Muscle layer of colon (tissue), 2 donors: ENCODE measurements at regions not wholly inside any gene's neighbourhood (a gene's known extent, or its start where the extent isn't known, plus 50 kb on each side); places are given as distances from the start of the nearest gene placed in this dataset.
A peak's percentile ranks its signal among the peaks of the same experiment; 100 is the strongest.

Experiments used
- H3K27ac ChIP-seq: one replicate; pipeline ENCODE4 v1.7.0; 2013; ENCODE audit warnings: low read depth, mild to moderate bottlenecking, low read length, moderate library complexity
- H3K27me3 ChIP-seq, 2 donors: one replicate each; pipeline ENCODE4 v1.7.0; 2013; ENCODE audit warnings: low read length in 2 of 2, mild to moderate bottlenecking in 2 of 2; ENCODE audit not compliant: insufficient read depth in 2 of 2, control insufficient read depth in 1 of 2
- H3K36me3 ChIP-seq: one replicate; pipeline ENCODE4 v1.7.0; 2013; ENCODE audit warnings: mild to moderate bottlenecking, low read length; ENCODE audit not compliant: insufficient read depth
- H3K4me1 ChIP-seq: one replicate; pipeline ENCODE4 v1.7.0; 2013; ENCODE audit warnings: mild to moderate bottlenecking, low read length; ENCODE audit not compliant: insufficient read depth
- H3K4me3 ChIP-seq, 2 donors: one replicate each; pipeline ENCODE4 v1.7.0; 2013; ENCODE audit warnings: low read length in 2 of 2, low read depth in 1 of 2, mild to moderate bottlenecking in 1 of 2, moderate library complexity in 1 of 2
- H3K9ac ChIP-seq: one replicate; pipeline ENCODE4 v1.7.0; 2013; ENCODE audit warnings: low read length
- H3K9me3 ChIP-seq: one replicate; pipeline ENCODE4 v1.7.0; 2013; ENCODE audit warnings: mild to moderate bottlenecking, low read length
- donor health status: abdominal sarcoma.
- donor health status: Adenocarcinoma of cecum.

- H3K9ac ChIP-seq, result no peak overlapping the region
- no peaks in the 10 kb centered on the region for H3K9me3 ChIP-seq
- H3K27me3 ChIP-seq, result no peaks in the 10 kb centered on the region
- H3K36me3 ChIP-seq, result no peaks in the 10 kb centered on the region
- no peak overlapping the region for H3K4me3 ChIP-seq
- H3K27ac ChIP-seq, result no peak overlapping the region
- H3K4me1 ChIP-seq, result no peaks in the 10 kb centered on the region
Measured at GRCh38 chr11:91955206-91955605, 269.4 kb upstream of the FAT3 start.

GRCh38 chr11:91952056-91952455 is 272.6 kb upstream of the FAT3 start:
- no peaks in the 10 kb centered on the region for H3K9me3 ChIP-seq
- H3K27me3 ChIP-seq, result no peaks in the 10 kb centered on the region
- H3K9ac ChIP-seq, result no peak overlapping the region
- peaks cover 11% of the 10 kb centered on the region for H3K4me1 ChIP-seq
- H3K36me3 ChIP-seq, result no peaks in the 10 kb centered on the region
- H3K27ac ChIP-seq, result no peak overlapping the region
- H3K4me3 ChIP-seq, result no peak overlapping the region

GRCh38 chr11:91947215-91947820 is 277.3 kb upstream of the FAT3 start:
- H3K36me3 ChIP-seq, result no peaks in the 10 kb centered on the region
- H3K27ac ChIP-seq, result no peak overlapping the region
- H3K27me3 ChIP-seq, result no peaks in the 10 kb centered on the region
- no peak overlapping the region for H3K4me3 ChIP-seq
- no peaks in the 10 kb centered on the region for H3K9me3 ChIP-seq
- no peak overlapping the region for H3K9ac ChIP-seq
- peaks cover 15% of the 10 kb centered on the region for H3K4me1 ChIP-seq

- Histone ChIP-seq H3K9me3 (no peaks in the 10 kb centered on the region), H3K36me3 (no peaks in the 10 kb centered on the region), H3K4me1 (peaks cover 15% of the 10 kb centered on the region), H3K27me3 (no peaks in the 10 kb centered on the region), H3K4me3 (no peak overlapping the region), H3K27ac (no peak overlapping the region), H3K9ac (no peak overlapping the region)
Measured at GRCh38 chr11:91946397-91946951, 278.1 kb upstream of the FAT3 start.

DNA sequence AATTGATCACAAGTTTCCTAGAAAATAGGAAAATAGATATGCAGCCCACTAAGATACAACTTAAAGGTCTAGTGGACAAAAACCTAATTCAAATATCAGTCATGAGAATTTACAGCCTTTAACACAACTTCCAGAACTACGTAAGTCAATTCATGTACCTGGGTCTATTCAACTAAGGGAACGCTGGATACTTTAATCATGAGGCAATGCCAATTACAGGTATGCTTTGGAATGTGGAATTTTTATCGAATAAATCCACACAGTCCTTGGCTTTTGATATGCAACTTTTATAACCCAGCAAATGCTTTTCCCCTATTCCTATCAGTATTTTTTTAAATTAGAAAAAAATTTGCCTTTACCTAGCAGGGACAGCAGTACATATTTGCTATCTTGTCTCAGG is 289.5 kb upstream of the FAT3 start:
- no peak overlapping the region for H3K4me3 ChIP-seq
- no peak overlapping the region for H3K27ac ChIP-seq
- no peaks in the 10 kb centered on the region for H3K36me3 ChIP-seq
- H3K4me1 ChIP-seq, result peaks cover 10% of the 10 kb centered on the region
- no peaks in the 10 kb centered on the region for H3K27me3 ChIP-seq
- H3K9me3 ChIP-seq, result no peaks in the 10 kb centered on the region
- no peak overlapping the region for H3K9ac ChIP-seq

DNA sequence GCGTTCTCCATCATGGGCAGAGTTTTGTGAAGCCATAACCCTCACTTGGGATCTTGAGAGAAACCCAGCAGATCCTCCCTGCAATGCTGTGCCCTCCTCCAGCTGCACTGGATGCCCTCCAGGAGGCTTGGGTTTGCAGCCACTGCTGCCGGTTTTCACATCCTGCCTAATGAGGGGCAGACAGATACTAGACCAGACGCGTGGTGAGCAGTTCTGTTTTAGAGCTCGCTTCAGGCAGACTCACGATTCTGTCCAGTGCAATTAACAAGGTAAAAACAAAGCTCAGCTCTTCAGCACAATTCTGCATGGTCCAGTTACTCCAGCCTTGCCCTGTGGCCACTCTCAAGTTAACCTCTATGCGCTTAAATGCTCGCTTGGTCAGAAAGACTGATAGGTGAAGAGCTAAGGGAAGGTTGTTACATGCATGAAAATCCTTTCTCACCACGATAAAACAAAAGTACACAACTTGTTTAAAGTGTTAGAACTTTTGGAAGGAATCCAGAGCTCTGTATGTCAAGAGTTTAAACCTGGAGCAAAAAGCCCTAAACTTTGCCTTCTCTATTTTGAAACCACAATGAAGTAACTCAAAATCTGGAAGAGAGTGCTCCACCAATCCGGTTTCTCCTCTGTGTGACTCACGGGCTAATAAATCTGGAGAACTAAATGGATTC is 292.3 kb upstream of the FAT3 start:
- Histone ChIP-seq H3K9me3 (no peaks in the 10 kb centered on the region), H3K36me3 (no peaks in the 10 kb centered on the region), H3K27ac (no peak overlapping the region), H3K4me1 (peaks cover 15% of the 10 kb centered on the region), H3K27me3 (no peaks in the 10 kb centered on the region), H3K9ac (no peak overlapping the region), H3K4me3 (peak overlapping the region in 1 of 2 donors; percentile 32)

GRCh38 chr11:91927448-91927847 is 297.2 kb upstream of the FAT3 start:
- Histone ChIP-seq H3K4me1 (peaks cover 21% of the 10 kb centered on the region), H3K36me3 (no peaks in the 10 kb centered on the region), H3K27me3 (no peaks in the 10 kb centered on the region), H3K27ac (peak overlapping the region; percentile 59), H3K9me3 (no peaks in the 10 kb centered on the region), H3K4me3 (no peak overlapping the region), H3K9ac (no peak overlapping the region)

DNA sequence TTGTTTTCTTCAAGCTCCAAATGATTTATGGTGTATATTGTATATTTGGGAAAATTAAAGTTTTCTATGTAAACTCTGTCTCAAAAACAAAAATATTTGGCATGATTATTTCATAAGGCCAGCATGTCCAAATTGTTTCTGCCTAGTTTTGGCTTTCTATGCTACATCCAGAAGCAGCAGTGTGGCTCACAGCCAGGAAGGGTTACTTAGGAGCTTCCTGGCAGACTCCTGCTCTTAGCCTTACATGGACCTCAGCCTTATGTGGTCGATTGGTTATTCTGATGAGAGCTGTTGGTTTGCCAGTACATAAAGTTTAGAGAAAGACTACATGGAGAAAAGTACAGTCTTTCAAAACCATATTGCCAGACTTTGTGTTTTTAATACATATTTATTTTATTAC is 297.7 kb upstream of the FAT3 start:
- Histone ChIP-seq H3K9ac (no peak overlapping the region), H3K4me3 (no peak overlapping the region), H3K4me1 (peaks cover 16% of the 10 kb centered on the region), H3K27ac (peak overlapping the region; percentile 59), H3K36me3 (no peaks in the 10 kb centered on the region), H3K9me3 (no peaks in the 10 kb centered on the region), H3K27me3 (no peaks in the 10 kb centered on the region)

DNA sequence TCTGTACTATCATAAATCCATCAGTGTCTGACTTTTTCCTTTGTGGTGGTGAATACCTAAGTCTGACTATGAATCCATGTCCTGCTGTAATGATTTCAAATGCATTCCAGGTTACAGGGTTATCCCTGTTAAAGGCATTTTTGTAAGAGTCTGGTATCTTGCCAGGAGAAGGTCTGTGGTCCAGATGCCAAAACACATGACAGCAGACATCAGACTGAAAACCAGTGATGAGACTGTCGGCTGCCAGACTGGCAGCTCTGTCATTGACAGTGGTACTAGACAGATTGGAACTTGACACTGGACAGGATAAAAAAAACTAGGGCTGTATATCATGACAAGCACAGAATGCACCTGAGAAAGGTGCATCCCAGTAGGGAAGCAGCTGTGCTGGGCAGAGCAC is 301.8 kb upstream of the FAT3 start:
- Histone ChIP-seq H3K9me3 (no peaks in the 10 kb centered on the region), H3K36me3 (no peaks in the 10 kb centered on the region), H3K4me1 (peaks cover 12% of the 10 kb centered on the region), H3K9ac (no peak overlapping the region), H3K27ac (no peak overlapping the region), H3K27me3 (no peaks in the 10 kb centered on the region), H3K4me3 (no peak overlapping the region)

DNA sequence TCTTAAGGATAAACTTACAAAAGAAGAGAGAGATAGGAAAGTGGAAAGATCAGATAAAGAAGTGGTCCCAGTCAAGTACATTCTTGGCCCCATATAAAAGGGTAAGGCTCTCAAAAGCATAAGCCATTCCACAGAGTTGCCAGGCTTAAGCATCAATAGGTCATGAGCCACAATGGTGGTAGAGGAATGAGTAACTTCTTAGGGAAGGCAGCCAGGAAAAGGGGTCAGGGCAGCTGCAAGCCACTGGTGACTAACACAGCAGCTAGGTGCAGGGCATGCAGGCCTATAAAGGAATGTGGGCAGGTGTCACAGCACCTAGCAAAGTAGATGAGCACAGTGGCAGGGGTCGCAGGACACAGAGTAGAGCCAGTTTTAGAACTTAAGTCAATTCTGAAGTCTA is 302.6 kb upstream of the FAT3 start:
- no peaks in the 10 kb centered on the region for H3K36me3 ChIP-seq
- H3K4me1 ChIP-seq, result peaks cover 5% of the 10 kb centered on the region
- H3K27me3 ChIP-seq, result no peaks in the 10 kb centered on the region
- no peak overlapping the region for H3K4me3 ChIP-seq
- no peak overlapping the region for H3K27ac ChIP-seq
- H3K9ac ChIP-seq, result no peak overlapping the region
- H3K9me3 ChIP-seq, result no peaks in the 10 kb centered on the region

- H3K27me3 ChIP-seq, result no peaks in the 10 kb centered on the region
- no peak overlapping the region for H3K9ac ChIP-seq
- H3K9me3 ChIP-seq, result no peaks in the 10 kb centered on the region
- H3K4me1 ChIP-seq, result no peaks in the 10 kb centered on the region
- no peak overlapping the region for H3K4me3 ChIP-seq
- H3K27ac ChIP-seq, result no peak overlapping the region
- H3K36me3 ChIP-seq, result no peaks in the 10 kb centered on the region
Measured at GRCh38 chr11:91913407-91913806, 311.2 kb upstream of the FAT3 start.

- Histone ChIP-seq H3K36me3 (no peaks in the 10 kb centered on the region), H3K27ac (no peak overlapping the region), H3K9me3 (no peaks in the 10 kb centered on the region), H3K4me3 (no peak overlapping the region), H3K27me3 (no peaks in the 10 kb centered on the region), H3K4me1 (no peaks in the 10 kb centered on the region), H3K9ac (no peak overlapping the region)
Measured at GRCh38 chr11:91912322-91912721, 312.3 kb upstream of the FAT3 start.
